ENCODE measurements at regions not wholly inside any gene's neighbourhood (a gene's known extent, or its start where the extent isn't known, plus 50 kb on each side); places are given as distances from the start of the nearest gene placed in this dataset.
A peak's percentile ranks its signal among the peaks of the same experiment; 100 is the strongest.

DNA sequence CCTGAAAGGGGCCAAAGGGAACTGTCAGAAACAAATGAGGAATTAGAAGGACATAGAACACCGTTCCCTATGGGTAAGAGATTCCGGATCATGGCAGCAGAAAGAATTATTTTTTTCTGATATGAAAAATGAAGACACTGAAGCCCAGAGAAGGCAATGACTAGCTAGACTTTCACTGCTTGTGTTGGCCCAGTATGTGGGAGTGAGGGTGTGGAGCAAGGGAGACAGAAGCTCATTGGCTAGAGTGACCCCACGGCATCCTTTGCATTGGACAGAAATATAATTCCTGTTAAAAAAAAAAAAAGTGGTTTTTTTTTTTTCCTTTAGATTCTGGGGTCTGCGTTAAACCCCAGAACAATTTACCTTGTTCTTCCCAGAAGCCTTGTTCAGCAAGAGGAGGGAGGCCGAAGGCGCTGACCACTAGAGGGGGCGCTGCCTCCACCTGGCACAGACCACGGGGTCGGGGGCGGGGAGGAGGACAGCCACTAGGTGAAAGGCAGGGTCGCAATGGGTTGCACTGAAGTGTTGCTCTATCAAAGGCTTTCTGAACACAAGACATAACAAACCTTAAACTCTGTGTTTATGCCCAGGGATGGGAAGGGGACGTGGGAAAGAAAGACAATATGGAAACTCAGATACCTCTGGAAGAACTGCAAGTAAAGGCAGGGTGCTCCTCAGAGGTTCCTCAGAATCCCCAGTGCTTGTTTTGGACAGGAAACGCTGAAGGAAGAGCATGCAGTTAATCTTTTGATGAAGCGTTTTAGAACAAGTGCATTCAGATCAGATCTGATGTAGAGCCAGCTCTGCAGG lies 156.8 kb downstream of the KCNA5 start:
- peak; percentile 10 for DNase-seq

DNA sequence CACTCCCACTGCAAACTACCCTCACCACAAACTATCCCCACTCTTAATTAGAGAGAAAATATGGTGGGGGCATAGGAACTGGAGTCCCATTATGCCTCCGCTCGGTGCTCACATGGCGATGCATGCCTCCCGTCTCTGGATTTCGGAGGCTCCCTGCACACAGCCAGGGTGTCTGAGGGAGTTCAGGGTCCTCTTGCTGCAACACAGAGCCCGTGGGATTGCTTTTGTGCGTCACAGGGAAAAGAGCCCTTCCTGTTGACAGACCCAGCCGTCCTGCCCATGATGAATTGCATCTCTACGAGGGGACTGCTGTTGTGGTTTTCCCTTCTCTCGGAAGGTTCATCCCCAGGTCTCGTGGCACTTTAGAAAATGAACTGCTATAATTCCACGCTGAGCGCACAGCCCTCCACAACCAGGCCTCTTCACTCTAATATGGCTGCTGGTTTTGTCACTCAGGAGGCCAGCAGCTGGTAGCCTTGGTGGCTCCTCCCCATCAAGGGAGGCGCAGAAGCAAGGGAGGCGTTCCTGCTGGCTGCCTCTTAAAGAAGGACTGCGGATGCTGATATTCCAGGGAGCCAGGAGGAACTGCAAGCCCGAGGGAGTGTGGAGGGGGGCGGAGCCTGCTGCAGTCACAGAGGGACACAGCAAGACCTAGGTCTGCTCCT lies 158.0 kb downstream of the KCNA5 start:
- DNase-seq: peak; percentile 48

DNA sequence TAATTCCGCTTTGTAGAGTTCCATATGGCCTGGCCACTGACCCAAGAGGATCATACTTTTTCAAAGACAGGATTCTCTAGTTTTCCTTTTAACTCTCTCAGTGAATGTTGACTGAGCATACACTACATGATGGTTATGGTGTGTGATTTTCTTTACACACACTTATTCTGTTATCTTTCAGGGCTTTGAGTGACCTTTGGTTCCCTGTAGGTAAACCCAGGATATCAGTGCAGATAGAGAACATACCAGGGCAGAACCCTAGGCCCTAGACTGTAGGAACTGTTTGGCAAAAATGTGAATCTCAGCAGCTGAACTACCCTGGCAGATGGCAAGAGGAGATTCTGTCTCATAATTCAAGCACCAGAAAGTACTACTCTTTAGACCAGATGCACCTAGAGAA lies 159.6 kb downstream of the KCNA5 start:
- no peak for DNase-seq

DNA sequence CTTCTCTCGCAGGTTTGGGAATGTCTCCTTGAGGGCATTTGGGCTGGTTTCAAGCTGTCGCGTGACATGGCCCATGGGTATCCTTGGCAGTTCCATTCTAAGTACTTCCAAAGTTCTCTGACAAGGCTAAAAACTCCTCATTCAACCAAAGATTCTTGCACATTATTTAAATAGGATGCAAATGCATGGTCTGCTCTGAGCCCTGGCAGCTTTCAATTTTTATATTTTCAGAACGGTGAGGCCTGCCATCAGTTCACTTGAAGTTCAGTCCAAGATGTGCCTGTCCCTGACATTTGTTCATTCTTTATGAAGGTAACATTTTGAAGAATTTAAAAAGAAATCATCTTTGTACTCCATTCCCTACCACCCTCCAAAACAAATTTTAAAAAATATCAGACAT lies 160.0 kb downstream of the KCNA5 start:
- no peak for DNase-seq

DNA sequence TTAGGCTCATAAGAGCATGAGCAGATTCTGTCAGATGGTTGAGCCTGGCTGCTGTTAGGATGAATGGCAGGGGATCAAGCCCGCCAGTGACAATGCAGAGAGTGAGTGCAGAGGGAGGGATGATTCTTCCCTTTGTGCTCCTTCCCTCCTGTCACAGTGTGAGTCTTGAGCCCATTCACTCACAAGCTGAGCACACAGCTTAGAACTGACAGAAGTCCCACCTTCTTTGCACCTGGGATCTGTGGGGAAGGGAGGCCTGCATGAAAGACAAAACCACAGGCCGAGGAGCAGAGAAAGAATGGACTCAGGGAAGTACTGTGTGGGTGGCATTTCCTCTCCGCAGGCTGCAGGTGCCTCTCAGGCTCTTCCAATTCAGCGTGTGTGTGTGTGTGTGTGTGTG lies 160.6 kb downstream of the KCNA5 start:
- no peak for DNase-seq

DNA sequence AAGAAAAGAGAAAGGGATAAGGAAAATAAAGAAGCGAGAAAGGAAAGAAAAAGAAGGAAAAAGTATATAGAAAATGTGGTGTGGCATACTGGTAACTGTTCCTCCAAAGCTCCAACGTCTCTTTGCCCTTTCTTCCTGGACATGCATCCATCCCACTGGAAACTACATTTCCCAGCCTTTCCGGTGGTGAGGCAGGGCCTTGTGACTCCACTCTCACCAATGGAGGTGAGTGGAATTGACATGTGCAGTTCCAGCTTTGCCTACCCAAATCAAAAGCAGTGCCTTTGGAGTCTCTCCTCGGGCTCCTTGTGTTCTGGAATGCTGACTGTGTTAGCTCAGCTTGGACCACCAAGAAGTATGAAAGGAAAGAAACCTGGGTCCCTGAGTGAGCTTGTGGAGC lies 161.2 kb downstream of the KCNA5 start:
- DNase-seq: no peak

DNA sequence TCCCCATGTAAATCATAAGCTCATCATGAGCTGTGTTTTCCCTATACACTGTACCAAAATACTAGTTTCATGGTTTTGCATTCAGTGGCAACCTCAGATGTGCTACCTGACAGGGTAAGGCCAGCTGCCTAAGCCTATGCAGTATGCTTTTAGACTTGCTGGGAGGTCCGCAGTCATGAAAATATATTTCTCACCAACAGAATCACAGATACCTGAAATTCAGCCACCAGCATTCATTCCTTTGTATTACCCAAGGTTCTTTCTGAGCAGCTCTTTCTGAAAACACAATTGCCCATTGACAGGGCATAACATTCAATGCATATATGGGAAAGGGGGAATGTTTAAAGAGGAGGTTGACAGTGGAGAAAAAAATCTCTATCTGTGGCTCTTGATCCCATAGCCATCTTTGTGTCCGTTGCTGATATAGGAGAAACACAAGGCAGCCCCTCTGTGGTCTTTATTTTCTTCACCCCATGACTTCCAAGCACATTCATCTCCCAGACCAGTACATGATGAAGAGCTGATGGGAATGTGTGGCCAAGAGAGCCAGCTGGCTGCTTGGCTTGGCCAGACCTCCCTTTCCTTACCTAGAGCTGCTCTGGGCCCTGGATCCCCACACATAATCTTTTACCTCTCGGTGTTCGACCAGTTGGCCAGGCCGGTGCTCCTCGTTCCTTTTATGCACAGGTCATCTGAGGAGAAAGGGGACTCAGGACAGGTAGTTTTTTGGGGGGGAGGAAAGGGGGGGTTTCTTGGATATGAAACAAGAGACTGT lies 162.9 kb downstream of the KCNA5 start:
- no peak for DNase-seq

DNA sequence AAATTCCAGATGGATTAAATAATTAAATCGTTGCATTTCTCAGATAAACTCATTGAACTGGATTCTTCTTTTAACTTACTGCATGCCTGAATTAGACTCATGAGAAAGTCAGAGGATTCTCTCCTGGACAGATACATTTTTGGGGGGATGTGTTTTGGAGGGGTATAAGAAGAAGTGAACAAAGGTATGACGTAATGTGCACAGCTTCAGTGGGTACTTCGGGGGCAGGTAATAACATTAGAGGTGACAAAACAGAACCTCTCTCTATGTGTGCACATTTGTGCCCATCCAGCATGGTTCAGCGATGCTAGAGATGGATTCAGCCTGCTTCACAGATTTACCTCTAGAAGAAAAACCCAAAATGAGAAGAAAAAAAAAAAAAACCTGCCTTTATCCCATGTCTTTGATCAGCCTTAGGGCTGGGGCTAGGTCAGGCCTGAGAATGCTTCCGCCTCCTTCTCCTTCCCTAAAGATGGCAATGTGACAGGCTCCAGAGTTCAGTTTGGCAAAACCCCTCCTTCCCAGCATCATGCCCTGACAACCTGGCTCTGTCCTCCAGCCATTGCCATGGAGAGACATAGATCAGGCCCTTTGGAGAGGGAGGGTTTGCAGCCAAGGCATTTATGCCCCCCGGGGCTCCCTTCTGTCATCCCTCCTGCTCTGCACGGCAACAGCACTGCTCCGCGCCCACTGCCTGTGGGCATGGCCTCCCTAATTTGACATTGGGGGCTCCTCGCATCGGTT lies 166.7 kb downstream of the KCNA5 start:
- DNase-seq: no peak

DNA sequence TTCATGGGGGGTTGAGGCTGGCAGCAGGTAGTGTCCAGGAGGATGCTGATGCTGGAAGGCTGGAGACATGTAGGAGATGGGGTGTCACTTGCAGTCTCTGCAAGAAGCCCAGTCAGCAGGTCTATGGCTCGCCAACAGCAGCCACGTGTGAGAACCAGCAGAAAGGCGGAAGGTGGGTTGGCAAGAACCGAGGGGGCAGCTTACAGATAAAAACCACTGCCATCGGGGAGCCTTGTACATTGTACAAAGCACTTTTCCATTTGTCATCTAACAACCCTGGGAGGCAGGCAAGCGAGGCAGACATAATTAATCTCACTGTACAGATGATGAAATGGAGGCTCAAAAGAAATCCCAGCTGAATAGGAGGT lies 167.2 kb downstream of the KCNA5 start:
- no peak for DNase-seq

DNA sequence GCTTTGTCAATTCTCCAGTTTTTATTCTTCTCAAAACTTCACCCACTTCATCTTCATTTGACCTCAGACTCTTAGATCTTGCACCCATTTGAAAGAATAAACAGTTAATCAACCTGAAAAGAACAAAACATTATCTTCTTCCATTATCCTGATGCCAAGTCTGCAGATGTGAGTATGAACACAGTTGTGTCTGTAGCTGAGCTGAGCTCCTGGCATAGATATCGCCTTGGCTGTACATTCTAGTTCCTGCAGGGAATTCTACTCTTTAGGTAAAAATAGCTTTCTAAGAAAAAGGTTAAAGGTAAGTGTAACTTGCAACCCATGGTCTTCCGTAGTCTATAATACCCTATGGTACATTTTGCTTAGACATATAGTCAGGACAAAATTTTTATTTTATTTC lies 169.7 kb downstream of the KCNA5 start:
- DNase-seq: no peak

DNA sequence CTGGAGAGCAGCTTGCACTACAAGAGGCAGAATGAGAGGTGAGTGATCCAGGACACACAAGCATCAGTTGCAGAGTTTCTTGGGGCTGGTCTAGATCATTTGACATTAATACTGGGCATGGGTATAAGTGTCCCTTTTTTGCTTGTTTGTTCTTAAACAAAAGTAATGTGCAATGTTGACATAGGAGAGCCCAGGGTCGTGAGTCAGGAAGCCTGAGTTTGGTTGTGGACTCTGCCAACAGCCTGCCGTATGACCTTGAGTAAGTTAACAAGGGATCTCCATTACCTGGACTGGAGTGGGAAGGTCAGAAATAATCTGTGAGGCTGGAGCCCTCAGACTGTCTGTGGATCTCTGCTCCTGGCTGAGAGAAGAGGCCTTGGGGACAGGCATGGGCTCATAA lies 170.3 kb downstream of the KCNA5 start:
- no peak for DNase-seq

DNA sequence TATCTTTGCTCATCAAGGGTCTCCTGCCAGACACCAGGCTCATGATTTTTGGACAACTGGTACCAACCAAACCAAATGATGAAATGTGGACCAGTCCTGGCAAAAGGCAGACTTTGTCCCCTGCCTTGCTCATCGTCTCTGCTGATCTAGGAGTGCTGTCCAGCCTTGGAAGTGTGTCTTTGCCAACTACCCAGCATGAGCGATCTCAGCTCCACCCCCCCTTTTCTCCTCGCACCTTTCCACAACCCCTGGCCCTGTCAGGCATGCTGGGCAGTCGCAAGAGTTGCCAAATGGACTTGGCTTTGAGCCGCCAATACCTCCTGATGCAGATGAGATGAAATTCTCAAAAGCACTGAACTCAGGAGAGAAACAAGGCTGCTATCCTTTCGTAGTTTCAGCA lies 174.3 kb downstream of the KCNA5 start:
- no peak for DNase-seq

DNA sequence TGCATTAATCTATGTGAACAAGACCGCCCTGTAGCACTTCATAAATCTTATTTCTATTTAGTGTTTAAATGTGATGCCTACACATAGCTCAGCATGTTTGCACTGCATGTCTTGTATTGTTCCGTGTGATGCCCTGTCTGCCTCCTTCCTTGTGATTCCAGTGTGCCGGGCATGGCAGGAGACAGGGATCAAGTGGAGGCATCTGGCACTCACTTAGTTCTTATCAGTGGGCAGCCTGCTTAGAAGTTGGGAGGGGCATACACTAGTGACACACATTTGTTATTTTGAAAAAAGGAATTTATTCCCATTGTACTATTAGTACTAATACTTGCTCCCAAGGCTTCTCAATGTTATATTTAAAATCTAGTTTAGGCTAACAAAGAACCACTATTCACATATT lies 176.4 kb downstream of the KCNA5 start:
- DNase-seq: no peak

DNA sequence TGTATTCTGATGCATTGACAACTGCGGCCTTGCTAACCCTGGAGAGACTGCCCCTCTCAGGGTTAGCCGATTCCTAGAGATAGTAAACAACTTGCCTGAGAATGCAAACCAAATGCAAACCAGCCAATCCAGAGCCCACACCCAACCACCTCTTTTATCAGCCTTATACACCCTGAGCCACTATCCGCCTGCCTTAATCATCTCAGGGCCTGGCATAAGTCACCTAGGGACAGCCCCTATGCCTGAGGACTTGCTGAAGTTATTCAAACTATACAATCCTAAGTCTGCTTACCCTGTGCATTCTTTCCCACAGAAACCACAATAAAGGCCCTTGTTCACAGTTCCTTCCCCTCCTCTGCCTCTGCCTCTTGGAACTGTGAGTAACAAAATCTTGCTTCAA lies 177.2 kb downstream of the KCNA5 start:
- no peak for DNase-seq

DNA sequence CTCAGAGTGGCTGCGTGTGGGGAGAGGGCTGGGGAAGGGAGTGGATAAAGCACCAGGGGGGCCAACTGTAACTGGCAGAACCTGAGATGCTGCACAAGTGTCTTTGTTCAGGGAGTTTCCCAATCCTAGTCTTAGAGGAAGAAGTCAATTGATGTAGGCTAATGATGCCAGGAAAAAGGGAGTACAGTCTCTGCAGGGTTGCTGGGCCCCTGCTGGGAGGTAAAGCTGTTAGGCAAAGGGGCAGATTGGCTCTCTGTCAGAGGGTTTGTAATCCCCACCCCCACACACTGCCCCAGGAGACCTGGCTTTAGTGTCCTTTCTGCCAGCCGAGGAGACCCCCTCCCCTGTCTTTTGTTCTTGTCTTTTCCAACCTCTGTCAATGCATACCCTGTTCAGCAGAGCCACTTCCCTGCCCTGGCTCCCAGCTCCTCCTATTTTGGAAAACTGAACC lies 178.4 kb downstream of the KCNA5 start:
- DNase-seq: no peak

DNA sequence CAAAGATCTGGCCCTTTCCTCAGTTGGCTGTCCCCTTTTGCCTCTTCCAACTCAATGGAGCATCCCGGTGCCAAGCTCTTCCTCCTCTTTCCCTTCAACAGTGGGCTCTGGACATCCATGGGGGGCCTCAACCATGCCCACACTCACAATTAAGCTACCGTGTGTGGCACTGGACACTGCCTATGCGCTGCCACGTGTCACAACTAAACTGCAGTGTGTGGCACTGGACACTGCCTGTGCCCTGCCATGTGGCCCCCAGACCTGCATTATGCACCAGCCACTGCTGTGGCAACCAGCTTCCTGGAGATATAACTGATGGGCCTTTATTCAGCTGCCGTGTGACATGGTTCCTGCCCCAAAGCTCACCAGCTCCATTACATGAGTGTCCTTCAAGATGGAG lies 179.1 kb downstream of the KCNA5 start:
- DNase-seq: no peak

DNA sequence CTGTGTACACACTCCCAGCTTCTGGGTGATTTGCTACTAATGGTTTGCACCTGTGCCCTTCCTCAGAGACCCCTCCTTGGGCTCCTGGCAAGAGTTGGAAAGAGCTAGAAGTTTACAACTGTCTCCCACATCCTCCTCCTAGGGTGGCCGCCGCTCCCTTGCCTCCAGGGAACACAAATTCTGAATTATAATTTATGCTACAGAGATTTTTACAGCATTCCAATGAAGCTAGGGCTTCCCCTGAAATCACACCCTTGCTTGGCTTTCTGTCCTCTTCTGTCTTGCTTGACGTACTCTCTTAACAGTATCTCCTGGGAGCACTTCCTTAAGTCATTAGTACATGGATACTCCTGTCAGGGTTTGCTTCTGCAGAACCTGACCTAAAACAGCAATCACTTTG lies 180.2 kb downstream of the KCNA5 start:
- DNase-seq: no peak

DNA sequence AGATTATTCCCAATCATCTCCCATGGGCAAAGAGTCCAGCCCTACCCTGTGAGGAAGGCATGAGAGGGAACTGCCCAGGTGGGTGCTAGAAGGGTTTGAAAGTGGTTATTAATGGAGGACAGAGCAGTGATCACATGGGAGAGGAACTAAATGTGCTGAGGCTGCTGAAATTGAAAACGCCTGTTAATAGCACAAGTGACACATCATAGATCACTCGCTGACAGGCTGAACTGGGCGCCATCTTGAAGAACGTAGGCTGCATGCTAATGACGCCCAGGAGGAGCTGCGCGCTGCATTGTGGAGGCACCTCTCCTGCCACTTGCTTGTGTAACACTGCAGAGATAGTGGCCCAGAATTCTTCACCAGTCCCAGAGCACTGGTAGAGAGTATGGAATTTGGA lies 182.9 kb downstream of the KCNA5 start:
- DNase-seq: no peak

DNA sequence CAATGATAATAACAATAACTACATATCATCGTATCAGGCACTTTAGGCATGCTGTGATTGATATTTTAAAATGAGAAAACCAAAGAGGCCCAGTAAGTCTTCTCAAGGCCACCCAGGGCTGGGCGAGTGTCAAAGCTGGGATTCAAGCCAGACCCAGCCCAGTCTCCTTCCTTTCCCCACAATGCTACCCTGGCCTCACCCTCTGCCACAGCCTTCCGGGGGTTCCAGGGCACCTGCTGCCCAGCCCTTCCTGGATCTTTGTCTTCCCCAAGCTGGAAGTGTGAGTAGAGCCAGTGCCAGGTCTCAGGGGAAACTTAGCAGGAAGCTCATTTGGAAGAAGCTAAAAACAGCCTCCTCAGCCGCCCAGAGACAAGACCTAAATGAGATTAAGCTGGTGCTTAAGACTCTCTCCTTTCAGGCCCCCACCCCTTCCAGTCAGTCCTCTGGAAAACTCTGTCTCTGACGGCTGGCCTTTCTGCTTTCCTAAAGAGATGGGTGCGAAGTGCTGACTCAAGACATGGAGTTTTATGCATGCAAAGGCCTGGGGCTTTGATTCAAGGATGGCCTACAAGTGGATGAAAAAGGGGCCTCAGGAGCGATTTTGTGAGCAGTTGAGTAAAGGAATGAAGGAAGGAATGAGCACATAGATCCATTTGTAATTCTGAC lies 184.2 kb downstream of the KCNA5 start:
- DNase-seq: no peak

DNA sequence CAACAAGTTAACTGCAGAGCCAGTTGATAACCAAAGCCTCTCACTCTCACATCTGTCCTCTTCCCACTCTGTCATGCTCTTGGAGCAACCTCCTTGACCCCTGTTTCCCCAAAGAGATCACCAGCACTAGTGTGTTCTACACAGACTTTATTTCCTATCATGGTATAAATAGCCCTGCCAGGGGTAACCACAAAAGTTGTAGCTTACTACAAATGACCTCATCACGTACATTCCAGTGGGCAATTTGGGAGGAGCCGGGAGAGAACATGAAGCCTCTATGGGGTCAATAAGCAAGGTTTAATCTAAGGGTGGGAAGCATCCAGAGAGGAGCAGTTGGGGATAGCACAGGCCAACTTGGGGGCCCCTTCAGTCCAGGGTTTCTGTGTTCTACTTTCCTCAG lies 186.5 kb downstream of the KCNA5 start:
- no peak for DNase-seq

DNA sequence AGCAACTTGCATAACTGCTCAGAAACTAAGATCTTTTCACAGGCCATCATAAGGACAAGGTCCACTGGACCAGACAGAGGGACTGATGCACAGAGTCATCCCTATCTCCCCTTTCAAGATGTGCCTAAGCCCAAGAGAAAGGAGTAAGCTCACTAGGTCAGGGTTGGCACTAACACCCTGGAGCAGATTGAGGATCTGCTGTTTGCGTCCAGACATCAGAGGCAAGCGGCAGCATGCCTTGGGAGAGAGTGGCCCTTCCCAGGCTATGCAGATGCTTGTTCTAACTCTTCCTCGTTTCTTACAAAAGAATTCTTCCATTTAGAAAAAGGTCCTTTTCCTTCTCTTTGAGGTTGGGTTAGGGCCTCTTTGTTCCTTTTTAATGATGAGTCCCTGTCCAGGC lies 187.2 kb downstream of the KCNA5 start:
- no peak for DNase-seq

DNA sequence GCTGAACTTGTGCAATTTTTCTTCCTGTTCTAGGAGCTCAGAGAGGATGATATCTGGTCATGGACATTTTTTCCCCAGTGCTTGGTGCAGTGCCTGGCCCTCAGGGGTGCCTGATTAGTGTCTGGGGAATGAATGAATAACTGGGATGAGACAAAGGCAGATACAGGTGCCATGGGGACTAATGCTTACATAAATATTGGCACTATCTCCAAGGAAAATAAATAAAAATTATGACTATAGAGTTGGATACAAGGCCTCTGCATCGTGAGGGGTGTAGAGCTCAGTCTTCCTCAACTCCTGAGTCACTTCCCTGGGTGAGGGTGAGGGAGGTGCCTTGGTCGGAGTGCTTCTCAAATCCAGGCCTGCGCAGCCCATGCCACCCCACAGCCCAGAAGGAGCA lies 188.6 kb downstream of the KCNA5 start:
- DNase-seq: no peak

Measured in DMS79 treated with DMSO at 0.1 percent for 48 hours (cell line).